WTC11 (cell line): ENCODE measurements at regions not wholly inside any gene's neighbourhood (a gene's known extent, or its start where the extent isn't known, plus 50 kb on each side); places are given as distances from the start of the nearest gene placed in this dataset.

Experiments
- ATAC-seq: fragments of 200-7000 bp; cut with Tn5 transposase; 2 replicates; pipeline ENCODE4 v1.10.0; 2021; ENCODE audit warnings: mild to moderate bottlenecking, moderate library complexity
- CTCF ChIA-PET: fragments of 300-600 bp; sonication (Branson Sonifier 250); formaldehyde crosslinking; loops from one replicate; lab custom pipeline; 2021; ENCODE audit warnings: antibody characterized with exemption; lab: Charles Lee
- POLR2A ChIA-PET: fragments of 350-600 bp; sonication (Branson Sonifier 250); formaldehyde crosslinking; loops from one replicate; lab custom pipeline; 2021; ENCODE audit warnings: antibody characterized with exemption; lab: Charles Lee
- DNase-seq: peaks from one replicate; pipeline ENCODE4 v3.0.0; 2021; ENCODE audit warnings: low spot score
- H3K27ac Mint-ChIP-seq: 2 replicates; pipeline ENCODE4 v1.8.0; 2021; ENCODE audit warnings: mixed read lengths
- H3K27me3 Mint-ChIP-seq: 2 replicates; pipeline ENCODE4 v1.8.0; 2021; ENCODE audit warnings: low read depth, mild to moderate bottlenecking, moderate library complexity, mixed read lengths
- H3K36me3 Mint-ChIP-seq: 2 replicates; pipeline ENCODE4 v1.8.0; 2021; ENCODE audit warnings: mixed read lengths
- H3K4me1 Mint-ChIP-seq: 2 replicates; pipeline ENCODE4 v1.8.0; 2022; ENCODE audit warnings: mixed read lengths
- H3K4me3 Mint-ChIP-seq: 2 replicates; pipeline ENCODE4 v1.8.0; 2021; ENCODE audit warnings: mild to moderate bottlenecking, moderate library complexity, mixed read lengths
- H3K9me3 Mint-ChIP-seq: 2 replicates; pipeline ENCODE4 v1.8.0; 2021; ENCODE audit warnings: mixed read lengths
- ATF1 ChIP-seq: sonication (generic); formaldehyde crosslinking; IDR thresholded peaks from 2 replicates; pipeline ENCODE4 v1.8.1; 2023; ENCODE audit warnings: mild to moderate bottlenecking, moderate library complexity, missing genetic modification reagents
- CREM ChIP-seq: sonication (generic); formaldehyde crosslinking; IDR thresholded peaks from 2 replicates; pipeline ENCODE4 v1.8.1; 2022; ENCODE audit warnings: mild to moderate bottlenecking, missing genetic modification reagents, moderate library complexity
- ESRRA ChIP-seq: sonication (generic); formaldehyde crosslinking; IDR thresholded peaks from 2 replicates; pipeline ENCODE4 v1.8.1; 2022; ENCODE audit warnings: mild to moderate bottlenecking, missing genetic modification reagents, borderline replicate concordance
- GRHL2 ChIP-seq: fragments of 250-450 bp; sonication (Bioruptor Pico); IDR thresholded peaks from 2 replicates; pipeline ENCODE4 v1.8.0; 2022; ENCODE audit warnings: mild to moderate bottlenecking, moderate library complexity; ENCODE audit not compliant: insufficient replicate concordance, severe bottlenecking
- GTF2I ChIP-seq: fragments of 250-450 bp; sonication (Bioruptor Pico); conservative IDR thresholded peaks from 2 replicates; pipeline ENCODE4 v1.4.0; 2021; ENCODE audit warnings: mild to moderate bottlenecking
- HMGA2 ChIP-seq: fragments of 250-450 bp; sonication (Bioruptor Pico); IDR thresholded peaks from 2 replicates; pipeline ENCODE4 v1.4.0; 2021; ENCODE audit warnings: mild to moderate bottlenecking, moderate library complexity
- OVOL2 ChIP-seq: fragments of 250-450 bp; sonication (Bioruptor Pico); IDR thresholded peaks from 2 replicates; pipeline ENCODE4 v1.9.0; 2021; ENCODE audit warnings: mild to moderate bottlenecking, borderline replicate concordance
- RORB ChIP-seq: fragments of 250-450 bp; sonication (Bioruptor Pico); IDR thresholded peaks from 2 replicates; pipeline ENCODE4 v1.9.0; 2021; ENCODE audit warnings: mild to moderate bottlenecking
- SMAD3 ChIP-seq: sonication (generic); formaldehyde crosslinking; IDR thresholded peaks from 2 replicates; pipeline ENCODE4 v1.8.0; 2022; ENCODE audit warnings: missing genetic modification reagents, mild to moderate bottlenecking, borderline replicate concordance
- USF2 ChIP-seq: sonication (generic); formaldehyde crosslinking; IDR thresholded peaks from 2 replicates; pipeline ENCODE4 v1.8.1; 2023; ENCODE audit warnings: mild to moderate bottlenecking, missing genetic modification reagents, moderate library complexity
- ZNF317 ChIP-seq: sonication (generic); formaldehyde crosslinking; IDR thresholded peaks from 2 replicates; pipeline ENCODE4 v1.8.1; 2023; ENCODE audit warnings: low read depth, mild to moderate bottlenecking, moderate library complexity, missing genetic modification reagents, borderline replicate concordance
- ZNF425 ChIP-seq: fragments of 250-450 bp; sonication (Bioruptor Pico); conservative IDR thresholded peaks from 2 replicates; pipeline ENCODE4 v1.9.0; 2021; ENCODE audit warnings: mild to moderate bottlenecking
- ZNF532 ChIP-seq: fragments of 250-450 bp; sonication (Bioruptor Pico); IDR thresholded peaks from 2 replicates; pipeline ENCODE4 v1.9.0; 2021; ENCODE audit warnings: mild to moderate bottlenecking, borderline replicate concordance
- TF ChIP-seq, protein P1 (sequence below): sonication (generic); formaldehyde crosslinking; IDR thresholded peaks from 2 replicates; pipeline ENCODE4 v1.8.1; 2023; ENCODE audit warnings: mild to moderate bottlenecking, missing genetic modification reagents
- TF ChIP-seq, protein P2 (sequence below): sonication (generic); formaldehyde crosslinking; IDR thresholded peaks from 2 replicates; pipeline ENCODE4 v1.8.0; 2022; ENCODE audit warnings: mild to moderate bottlenecking, missing genetic modification reagents
- TF ChIP-seq, protein P3 (sequence below): sonication (generic); formaldehyde crosslinking; IDR thresholded peaks from 2 replicates; pipeline ENCODE4 v1.8.0; 2022; ENCODE audit warnings: mild to moderate bottlenecking, missing genetic modification reagents
- TF ChIP-seq, protein P4 (sequence below): sonication (generic); formaldehyde crosslinking; conservative IDR thresholded peaks from 2 replicates; pipeline ENCODE4 v1.8.1; 2022; ENCODE audit warnings: mild to moderate bottlenecking, missing genetic modification reagents

DNA sequence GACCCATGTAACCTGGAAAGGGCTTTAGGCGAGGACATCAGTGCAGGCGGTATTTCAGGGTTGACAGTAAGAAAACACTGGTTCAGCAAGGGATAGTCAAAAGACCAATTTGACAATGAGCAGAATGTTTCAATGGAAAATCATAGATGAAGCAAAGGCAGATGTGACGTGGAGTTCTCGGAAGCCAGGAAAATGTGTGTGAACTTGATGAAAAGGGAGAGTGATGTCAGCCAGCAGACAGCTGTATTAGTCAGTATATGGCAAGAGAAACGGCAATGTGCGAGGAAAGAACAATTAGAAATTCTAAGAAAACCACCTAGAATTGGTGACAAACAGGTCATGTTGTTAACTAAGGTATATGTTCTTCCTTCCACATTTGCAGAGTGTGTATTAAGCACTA, 503.9 kb upstream of the DAB2 start:
- no peaks in the 10 kb centered on the region for H3K36me3 Mint-ChIP-seq
- H3K4me1 Mint-ChIP-seq, result no peaks in the 10 kb centered on the region
- no peaks in the 10 kb centered on the region for H3K27me3 Mint-ChIP-seq
- no peak for DNase-seq
- H3K27ac Mint-ChIP-seq, result no peak overlapping the region
- ATAC-seq, result no peak
- TF ChIP-seq ESRRA (CRISPR knock-in tag) (no peak), ZNF317 (CRISPR knock-in tag) (no peak), ATF1 (CRISPR knock-in tag) (no peak), USF2 (CRISPR knock-in tag) (no peak), RORB (CRISPR knock-in tag) (no peak), SMAD3 (CRISPR knock-in tag) (no peak), GTF2I (CRISPR knock-in tag) (no peak), ZNF532 (CRISPR knock-in tag) (no peak)
- TF ChIP-seq, protein P1, sequence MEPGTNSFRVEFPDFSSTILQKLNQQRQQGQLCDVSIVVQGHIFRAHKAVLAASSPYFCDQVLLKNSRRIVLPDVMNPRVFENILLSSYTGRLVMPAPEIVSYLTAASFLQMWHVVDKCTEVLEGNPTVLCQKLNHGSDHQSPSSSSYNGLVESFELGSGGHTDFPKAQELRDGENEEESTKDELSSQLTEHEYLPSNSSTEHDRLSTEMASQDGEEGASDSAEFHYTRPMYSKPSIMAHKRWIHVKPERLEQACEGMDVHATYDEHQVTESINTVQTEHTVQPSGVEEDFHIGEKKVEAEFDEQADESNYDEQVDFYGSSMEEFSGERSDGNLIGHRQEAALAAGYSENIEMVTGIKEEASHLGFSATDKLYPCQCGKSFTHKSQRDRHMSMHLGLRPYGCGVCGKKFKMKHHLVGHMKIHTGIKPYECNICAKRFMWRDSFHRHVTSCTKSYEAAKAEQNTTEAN (CRISPR knock-in tag), result no peak
- TF ChIP-seq, protein P2, sequence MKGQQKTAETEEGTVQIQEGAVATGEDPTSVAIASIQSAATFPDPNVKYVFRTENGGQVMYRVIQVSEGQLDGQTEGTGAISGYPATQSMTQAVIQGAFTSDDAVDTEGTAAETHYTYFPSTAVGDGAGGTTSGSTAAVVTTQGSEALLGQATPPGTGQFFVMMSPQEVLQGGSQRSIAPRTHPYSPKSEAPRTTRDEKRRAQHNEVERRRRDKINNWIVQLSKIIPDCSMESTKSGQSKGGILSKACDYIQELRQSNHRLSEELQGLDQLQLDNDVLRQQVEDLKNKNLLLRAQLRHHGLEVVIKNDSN, result no peak
- TF ChIP-seq, protein P3, sequence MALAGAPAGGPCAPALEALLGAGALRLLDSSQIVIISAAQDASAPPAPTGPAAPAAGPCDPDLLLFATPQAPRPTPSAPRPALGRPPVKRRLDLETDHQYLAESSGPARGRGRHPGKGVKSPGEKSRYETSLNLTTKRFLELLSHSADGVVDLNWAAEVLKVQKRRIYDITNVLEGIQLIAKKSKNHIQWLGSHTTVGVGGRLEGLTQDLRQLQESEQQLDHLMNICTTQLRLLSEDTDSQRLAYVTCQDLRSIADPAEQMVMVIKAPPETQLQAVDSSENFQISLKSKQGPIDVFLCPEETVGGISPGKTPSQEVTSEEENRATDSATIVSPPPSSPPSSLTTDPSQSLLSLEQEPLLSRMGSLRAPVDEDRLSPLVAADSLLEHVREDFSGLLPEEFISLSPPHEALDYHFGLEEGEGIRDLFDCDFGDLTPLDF (CRISPR knock-in tag), result no peak
- ChIA-PET CTCF (no interaction called here), POLR2A (no interaction called here)
- H3K4me3 Mint-ChIP-seq, result no peak overlapping the region
- no peaks in the 10 kb centered on the region for H3K9me3 Mint-ChIP-seq

DNA sequence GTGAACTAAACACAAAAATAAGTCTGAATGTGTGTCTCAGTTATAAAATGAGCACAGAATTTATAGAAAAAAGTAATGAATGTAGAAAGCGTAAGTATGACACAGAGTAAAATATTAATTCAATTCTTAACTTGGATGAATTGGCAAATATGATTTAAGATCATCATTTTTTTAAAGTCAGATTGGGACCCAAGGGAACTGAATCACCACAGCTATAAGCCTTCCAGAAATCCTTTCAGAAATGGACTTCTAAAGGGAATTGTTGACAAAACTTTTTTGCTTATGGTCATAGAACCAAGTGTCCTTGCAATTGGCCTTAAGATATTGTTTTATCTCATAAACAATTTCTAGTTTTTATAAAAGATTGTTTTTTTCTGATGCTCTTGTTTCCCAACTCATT, 495.1 kb upstream of the DAB2 start:
- TF ChIP-seq, protein P4, sequence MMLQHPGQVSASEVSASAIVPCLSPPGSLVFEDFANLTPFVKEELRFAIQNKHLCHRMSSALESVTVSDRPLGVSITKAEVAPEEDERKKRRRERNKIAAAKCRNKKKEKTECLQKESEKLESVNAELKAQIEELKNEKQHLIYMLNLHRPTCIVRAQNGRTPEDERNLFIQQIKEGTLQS (CRISPR knock-in tag), result no peak
- TF ChIP-seq HMGA2 (CRISPR knock-in tag) (no peak), GRHL2 (CRISPR knock-in tag) (no peak), CREM (CRISPR knock-in tag) (no peak), ZNF425 (CRISPR knock-in tag) (no peak), OVOL2 (CRISPR knock-in tag) (no peak)
- DNase-seq, result no peak

More for the DNA sequence above, 495.1 kb upstream of the DAB2 start:
- Mint-ChIP-seq H3K9me3 (peaks cover 4% of the 10 kb centered on the region; the same call in 1 of the 2 replicates), H3K4me3 (no peak overlapping the region), H3K27me3 (no peaks in the 10 kb centered on the region), H3K4me1 (no peaks in the 10 kb centered on the region), H3K36me3 (no peaks in the 10 kb centered on the region), H3K27ac (no peak overlapping the region)
- ATAC-seq, result no peak
- ChIA-PET CTCF (no interaction called here), POLR2A (no interaction called here)
